ENCODE measurements at regions not wholly inside any gene's neighbourhood (a gene's known extent, or its start where the extent isn't known, plus 50 kb on each side); places are given as distances from the start of the nearest gene placed in this dataset.

DNA sequence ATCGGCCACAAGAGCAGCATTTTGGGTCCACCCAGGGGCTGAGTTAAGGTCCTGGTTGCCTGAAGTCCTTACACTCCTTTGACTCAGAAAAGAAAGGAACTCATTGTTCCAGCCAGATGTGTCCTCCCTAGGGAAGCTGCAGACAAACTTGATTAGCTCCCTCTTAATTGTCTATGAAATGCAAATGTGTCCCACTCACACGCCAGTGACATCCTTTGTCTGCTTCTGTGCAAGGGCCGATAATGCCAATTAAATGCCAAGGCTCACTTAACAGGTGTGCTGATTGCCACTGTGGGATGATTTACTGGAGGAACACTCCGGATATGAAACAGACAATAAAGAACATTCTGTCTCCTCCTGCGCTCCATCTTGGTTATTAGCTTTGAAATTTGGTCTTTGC is 332.9 kb upstream of the CPEB2 start:
- TF ChIP-seq, protein P1, sequence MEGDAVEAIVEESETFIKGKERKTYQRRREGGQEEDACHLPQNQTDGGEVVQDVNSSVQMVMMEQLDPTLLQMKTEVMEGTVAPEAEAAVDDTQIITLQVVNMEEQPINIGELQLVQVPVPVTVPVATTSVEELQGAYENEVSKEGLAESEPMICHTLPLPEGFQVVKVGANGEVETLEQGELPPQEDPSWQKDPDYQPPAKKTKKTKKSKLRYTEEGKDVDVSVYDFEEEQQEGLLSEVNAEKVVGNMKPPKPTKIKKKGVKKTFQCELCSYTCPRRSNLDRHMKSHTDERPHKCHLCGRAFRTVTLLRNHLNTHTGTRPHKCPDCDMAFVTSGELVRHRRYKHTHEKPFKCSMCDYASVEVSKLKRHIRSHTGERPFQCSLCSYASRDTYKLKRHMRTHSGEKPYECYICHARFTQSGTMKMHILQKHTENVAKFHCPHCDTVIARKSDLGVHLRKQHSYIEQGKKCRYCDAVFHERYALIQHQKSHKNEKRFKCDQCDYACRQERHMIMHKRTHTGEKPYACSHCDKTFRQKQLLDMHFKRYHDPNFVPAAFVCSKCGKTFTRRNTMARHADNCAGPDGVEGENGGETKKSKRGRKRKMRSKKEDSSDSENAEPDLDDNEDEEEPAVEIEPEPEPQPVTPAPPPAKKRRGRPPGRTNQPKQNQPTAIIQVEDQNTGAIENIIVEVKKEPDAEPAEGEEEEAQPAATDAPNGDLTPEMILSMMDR (IDR thresholded peaks at IDR 0.05), result no peak
- no peak for TF ChIP-seq POLR2A (IDR thresholded peaks at IDR 0.05)
